ENCODE measurements at regions not wholly inside any gene's neighbourhood (a gene's known extent, or its start where the extent isn't known, plus 50 kb on each side); places are given as distances from the start of the nearest gene placed in this dataset.
A peak's percentile ranks its signal among the peaks of the same experiment; 100 is the strongest.

DNA sequence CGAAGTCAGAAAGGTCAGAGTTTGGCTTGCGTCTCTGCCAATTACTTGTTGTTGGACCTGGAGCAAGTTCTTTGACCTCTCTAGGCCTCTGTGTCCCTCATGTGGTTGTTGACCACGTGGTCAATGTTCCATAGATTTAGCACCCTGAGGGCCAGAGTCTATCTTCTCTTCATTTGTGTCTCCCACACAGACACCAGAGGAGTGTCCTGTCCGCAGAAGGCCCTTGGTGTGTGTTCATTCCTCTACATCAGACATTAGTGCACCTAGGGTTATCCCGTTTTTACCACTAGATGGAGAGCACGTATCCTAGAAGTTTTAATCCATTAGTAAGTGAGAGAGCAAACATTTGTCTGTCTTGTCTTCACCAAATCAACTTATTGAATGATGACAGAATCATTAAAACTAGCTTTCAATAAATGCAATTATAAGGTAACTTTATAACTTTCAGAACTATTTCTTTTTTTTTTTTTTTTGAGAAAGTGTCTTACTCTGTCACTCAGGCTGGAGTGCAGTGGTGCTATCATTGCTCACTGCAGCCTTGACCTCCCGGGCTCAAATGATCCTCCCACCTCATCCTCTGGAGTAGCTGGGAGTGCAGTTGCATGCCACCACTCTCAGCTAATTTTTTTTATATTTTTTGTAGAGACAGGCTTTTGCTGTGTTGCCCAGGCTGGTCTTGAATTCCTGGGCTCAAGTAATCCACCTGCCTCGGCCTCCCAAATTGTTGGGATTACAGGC, 122.5 kb upstream of the ANKRD1 start:
- CTCF ChIA-PET = interaction anchor here (0.6 to 2.7 kb wide), 7 partner anchors 9 to 209 kb away, joined by 3 to 6 read pairs (median 4); no protein-coding TSS in a partner anchor
- no peak for DNase-seq (ENCODE audit: low read depth)
- peaks cover 3% of the 10 kb centered on the region for H3K27me3 ChIP-seq (ENCODE audit: control insufficient read depth, insufficient read depth, low read length)
- TF ChIP-seq, protein P1, sequence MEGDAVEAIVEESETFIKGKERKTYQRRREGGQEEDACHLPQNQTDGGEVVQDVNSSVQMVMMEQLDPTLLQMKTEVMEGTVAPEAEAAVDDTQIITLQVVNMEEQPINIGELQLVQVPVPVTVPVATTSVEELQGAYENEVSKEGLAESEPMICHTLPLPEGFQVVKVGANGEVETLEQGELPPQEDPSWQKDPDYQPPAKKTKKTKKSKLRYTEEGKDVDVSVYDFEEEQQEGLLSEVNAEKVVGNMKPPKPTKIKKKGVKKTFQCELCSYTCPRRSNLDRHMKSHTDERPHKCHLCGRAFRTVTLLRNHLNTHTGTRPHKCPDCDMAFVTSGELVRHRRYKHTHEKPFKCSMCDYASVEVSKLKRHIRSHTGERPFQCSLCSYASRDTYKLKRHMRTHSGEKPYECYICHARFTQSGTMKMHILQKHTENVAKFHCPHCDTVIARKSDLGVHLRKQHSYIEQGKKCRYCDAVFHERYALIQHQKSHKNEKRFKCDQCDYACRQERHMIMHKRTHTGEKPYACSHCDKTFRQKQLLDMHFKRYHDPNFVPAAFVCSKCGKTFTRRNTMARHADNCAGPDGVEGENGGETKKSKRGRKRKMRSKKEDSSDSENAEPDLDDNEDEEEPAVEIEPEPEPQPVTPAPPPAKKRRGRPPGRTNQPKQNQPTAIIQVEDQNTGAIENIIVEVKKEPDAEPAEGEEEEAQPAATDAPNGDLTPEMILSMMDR (IDR thresholded peaks at IDR 0.05; ENCODE audit: insufficient read depth, low read depth, low read length) = peak; percentile 46; the same call in 1 of the 2 replicates
- POLR2A ChIA-PET = interaction anchor here (0.6 kb wide), 1 partner anchor 207 kb away, joined by 5 read pairs; no protein-coding TSS in a partner anchor
- no peak overlapping the region for H3K4me3 ChIP-seq (ENCODE audit: low read depth, low read length)
- H3K36me3 ChIP-seq (ENCODE audit: control insufficient read depth, insufficient read depth, low read length) = no peaks in the 10 kb centered on the region

DNA sequence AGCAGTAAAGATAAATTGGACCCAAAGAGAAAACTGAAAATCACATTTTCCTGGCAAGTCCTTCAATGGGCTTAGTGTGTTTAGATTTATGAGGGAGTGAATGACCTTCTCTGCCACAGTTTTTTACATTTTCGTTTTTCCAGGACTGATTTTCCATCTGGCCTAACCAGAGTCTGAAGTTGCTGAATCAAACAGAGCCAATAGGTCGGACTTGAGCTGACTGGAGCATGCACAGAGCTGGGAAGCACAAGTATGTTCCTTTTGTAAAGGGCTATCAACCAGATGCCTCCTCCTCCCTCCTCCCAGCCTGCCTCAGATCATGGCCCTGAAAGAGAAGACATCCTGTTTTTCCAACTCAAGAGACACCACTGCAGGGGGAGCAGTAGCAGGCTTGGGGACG, 126.0 kb upstream of the ANKRD1 start:
- H3K27me3 ChIP-seq (ENCODE audit: control insufficient read depth, insufficient read depth, low read length) = no peaks in the 10 kb centered on the region; the same call in 1 of the 2 replicates
- no peak for DNase-seq (ENCODE audit: low read depth)
- CTCF ChIA-PET = no interaction called here

DNA sequence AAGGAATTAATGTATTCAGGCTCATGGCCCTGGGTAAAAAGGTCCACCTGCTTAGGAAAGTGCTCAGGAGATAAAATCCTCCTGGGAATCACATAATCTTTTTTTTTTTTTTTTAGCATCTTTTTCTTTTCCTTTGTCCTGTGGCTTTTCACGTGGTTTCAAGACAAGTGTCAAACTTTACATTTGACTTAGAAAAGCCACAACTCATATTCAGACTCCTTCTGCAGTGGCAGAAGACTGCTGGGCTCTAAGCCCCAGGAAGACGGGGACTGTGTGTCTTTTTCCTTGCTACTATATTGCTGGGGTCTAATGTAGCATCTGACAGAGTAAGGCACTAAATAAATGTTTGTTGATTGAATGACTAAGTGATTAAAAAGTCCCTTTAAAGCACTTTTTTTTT, 127.5 kb upstream of the ANKRD1 start:
- ChIA-PET CTCF (interaction anchor here (1.4 kb wide), 1 partner anchor 10 kb away, joined by 3 read pairs; no protein-coding TSS in a partner anchor), POLR2A (no interaction called here)
- Histone ChIP-seq H3K36me3 (ENCODE audit: control insufficient read depth, insufficient read depth, low read length) (no peaks in the 10 kb centered on the region), H3K27me3 (ENCODE audit: control insufficient read depth, insufficient read depth, low read length) (no peaks in the 10 kb centered on the region), H3K4me3 (ENCODE audit: low read depth, low read length) (no peak overlapping the region)
- TF ChIP-seq, protein P1 (IDR thresholded peaks at IDR 0.05; ENCODE audit: insufficient read depth, low read depth, low read length) = no peak
- DNase-seq (ENCODE audit: low read depth) = no peak

More for the DNA sequence above, 126.0 kb upstream of the ANKRD1 start:
- POLR2A ChIA-PET = interaction anchor here (0.6 kb wide), 1 partner anchor 92 kb away, joined by 4 read pairs; no protein-coding TSS in a partner anchor
- H3K36me3 ChIP-seq (ENCODE audit: control insufficient read depth, insufficient read depth, low read length) = no peaks in the 10 kb centered on the region
- H3K4me3 ChIP-seq (ENCODE audit: low read depth, low read length) = no peak overlapping the region
- TF ChIP-seq, protein P1 (IDR thresholded peaks at IDR 0.05; ENCODE audit: insufficient read depth, low read depth, low read length) = no peak

DNA sequence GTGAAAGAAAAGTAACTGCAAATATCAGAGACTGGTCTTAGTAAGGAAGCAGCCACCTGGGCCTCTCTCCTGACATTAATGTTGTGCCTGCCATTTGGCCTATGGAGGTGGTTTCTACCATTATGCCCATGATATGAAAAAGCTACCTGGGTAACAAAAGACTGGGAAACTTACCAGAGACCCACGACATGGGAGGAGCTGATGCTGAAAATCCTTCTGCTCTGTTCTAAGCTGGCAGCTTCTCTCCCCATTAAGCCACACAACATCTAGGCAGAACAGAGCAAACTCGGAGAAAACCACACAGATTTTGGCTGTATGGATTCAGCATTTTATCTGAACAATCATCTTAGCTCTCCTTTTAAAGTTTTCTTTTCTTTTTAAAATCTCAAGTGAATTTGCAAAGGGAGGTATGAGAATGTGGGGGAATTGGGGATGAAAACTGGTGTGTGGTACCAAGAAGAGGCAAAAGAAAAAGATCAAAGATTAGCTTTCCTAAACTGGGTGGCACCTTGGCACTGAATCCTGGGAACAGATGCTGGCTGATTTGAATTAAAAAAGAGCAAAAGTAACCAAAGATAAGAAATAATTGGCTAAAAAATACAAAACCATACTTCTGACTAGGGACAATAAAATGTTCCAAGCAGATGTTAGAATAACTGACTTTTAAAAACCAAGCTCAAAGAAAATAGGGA, 128.6 kb upstream of the ANKRD1 start:
- no peak for DNase-seq (ENCODE audit: low read depth)

More for the DNA sequence above, 128.6 kb upstream of the ANKRD1 start:
- no peaks in the 10 kb centered on the region for H3K36me3 ChIP-seq (ENCODE audit: control insufficient read depth, insufficient read depth, low read length)
- no peaks in the 10 kb centered on the region for H3K27me3 ChIP-seq (ENCODE audit: control insufficient read depth, insufficient read depth, low read length)
- POLR2A ChIA-PET = no interaction called here
- TF ChIP-seq, protein P1 (IDR thresholded peaks at IDR 0.05; ENCODE audit: insufficient read depth, low read depth, low read length) = no peak
- no peak overlapping the region for H3K4me3 ChIP-seq (ENCODE audit: low read depth, low read length)
- CTCF ChIA-PET = interaction anchor here (0.7 to 1.4 kb wide), 3 partner anchors 11 to 132 kb away, joined by 3 to 4 read pairs (median 3); no protein-coding TSS in a partner anchor

Measured in BJ (cell line).